ENCODE measurements at regions not wholly inside any gene's neighbourhood (a gene's known extent, or its start where the extent isn't known, plus 50 kb on each side); places are given as distances from the start of the nearest gene placed in this dataset.

DNA sequence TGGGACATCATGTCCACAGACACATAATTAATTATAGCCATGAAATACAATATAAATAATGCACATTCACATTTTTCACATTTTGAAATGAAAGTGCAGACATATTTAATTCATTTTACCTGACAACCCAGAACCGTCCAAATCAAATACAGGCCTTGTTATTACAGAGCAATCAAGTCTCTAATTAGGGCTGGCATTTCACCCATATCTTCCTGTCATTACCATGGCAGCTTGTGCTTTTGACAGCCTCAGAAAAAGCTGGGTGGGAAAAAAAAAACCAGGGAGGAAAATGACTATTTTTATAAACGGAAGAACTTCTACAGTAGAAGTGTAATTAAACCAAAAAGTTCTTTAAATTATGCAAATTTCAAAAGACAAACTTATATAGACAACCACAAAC lies 436.4 kb downstream of the FBXO15 start:
- no peak overlapping the region for H3K4me3 Mint-ChIP-seq
- no peaks in the 10 kb centered on the region for H3K36me3 Mint-ChIP-seq
- H3K27me3 Mint-ChIP-seq (ENCODE audit: low read depth), result no peaks in the 10 kb centered on the region
- TF ChIP-seq, protein P1, sequence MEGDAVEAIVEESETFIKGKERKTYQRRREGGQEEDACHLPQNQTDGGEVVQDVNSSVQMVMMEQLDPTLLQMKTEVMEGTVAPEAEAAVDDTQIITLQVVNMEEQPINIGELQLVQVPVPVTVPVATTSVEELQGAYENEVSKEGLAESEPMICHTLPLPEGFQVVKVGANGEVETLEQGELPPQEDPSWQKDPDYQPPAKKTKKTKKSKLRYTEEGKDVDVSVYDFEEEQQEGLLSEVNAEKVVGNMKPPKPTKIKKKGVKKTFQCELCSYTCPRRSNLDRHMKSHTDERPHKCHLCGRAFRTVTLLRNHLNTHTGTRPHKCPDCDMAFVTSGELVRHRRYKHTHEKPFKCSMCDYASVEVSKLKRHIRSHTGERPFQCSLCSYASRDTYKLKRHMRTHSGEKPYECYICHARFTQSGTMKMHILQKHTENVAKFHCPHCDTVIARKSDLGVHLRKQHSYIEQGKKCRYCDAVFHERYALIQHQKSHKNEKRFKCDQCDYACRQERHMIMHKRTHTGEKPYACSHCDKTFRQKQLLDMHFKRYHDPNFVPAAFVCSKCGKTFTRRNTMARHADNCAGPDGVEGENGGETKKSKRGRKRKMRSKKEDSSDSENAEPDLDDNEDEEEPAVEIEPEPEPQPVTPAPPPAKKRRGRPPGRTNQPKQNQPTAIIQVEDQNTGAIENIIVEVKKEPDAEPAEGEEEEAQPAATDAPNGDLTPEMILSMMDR (IDR thresholded peaks at IDR 0.05; ENCODE audit: unreplicated experiment), result no peak
- H3K9me3 Mint-ChIP-seq, result peaks cover 6% of the 10 kb centered on the region
- no peak overlapping the region for H3K27ac Mint-ChIP-seq
- H3K4me1 Mint-ChIP-seq, result no peaks in the 10 kb centered on the region
- DNase-seq (ENCODE audit: low spot score in 2 of 2, unreplicated experiment in 2 of 2), result no peak

GRCh38 chr18:73708591-73708990 lies 439.0 kb downstream of the FBXO15 start:
- Mint-ChIP-seq H3K27me3 (ENCODE audit: low read depth) (no peaks in the 10 kb centered on the region), H3K9me3 (peaks cover 6% of the 10 kb centered on the region), H3K4me3 (no peak overlapping the region), H3K27ac (no peak overlapping the region), H3K36me3 (no peaks in the 10 kb centered on the region), H3K4me1 (no peaks in the 10 kb centered on the region)
- TF ChIP-seq, protein P1 (IDR thresholded peaks at IDR 0.05; ENCODE audit: unreplicated experiment), result no peak
- no peak for DNase-seq (ENCODE audit: low spot score in 2 of 2, unreplicated experiment in 2 of 2)

- Mint-ChIP-seq H3K27me3 (ENCODE audit: low read depth) (no peaks in the 10 kb centered on the region), H3K36me3 (no peaks in the 10 kb centered on the region), H3K27ac (no peak overlapping the region), H3K4me3 (no peak overlapping the region), H3K4me1 (no peaks in the 10 kb centered on the region), H3K9me3 (peaks cover 6% of the 10 kb centered on the region)
- no peak for DNase-seq (ENCODE audit: low spot score in 2 of 2, unreplicated experiment in 2 of 2)
- TF ChIP-seq, protein P1 (IDR thresholded peaks at IDR 0.05; ENCODE audit: unreplicated experiment), result no peak
Observed at GRCh38 chr18:73707035-73707434, 440.6 kb downstream of the FBXO15 start.

GRCh38 chr18:73697353-73697752 lies 450.3 kb downstream of the FBXO15 start:
- H3K27ac Mint-ChIP-seq, result no peak overlapping the region
- H3K36me3 Mint-ChIP-seq, result no peaks in the 10 kb centered on the region
- DNase-seq (ENCODE audit: low spot score in 2 of 2, unreplicated experiment in 2 of 2), result no peak
- H3K4me1 Mint-ChIP-seq, result no peaks in the 10 kb centered on the region
- no peaks in the 10 kb centered on the region for H3K27me3 Mint-ChIP-seq (ENCODE audit: low read depth)
- peaks cover 23% of the 10 kb centered on the region for H3K9me3 Mint-ChIP-seq
- TF ChIP-seq, protein P1 (IDR thresholded peaks at IDR 0.05; ENCODE audit: unreplicated experiment), result no peak
- H3K4me3 Mint-ChIP-seq, result no peak overlapping the region

GRCh38 chr18:73696698-73697097 lies 450.9 kb downstream of the FBXO15 start:
- Mint-ChIP-seq H3K4me3 (no peak overlapping the region), H3K4me1 (no peaks in the 10 kb centered on the region), H3K36me3 (no peaks in the 10 kb centered on the region), H3K9me3 (peaks cover 23% of the 10 kb centered on the region), H3K27ac (no peak overlapping the region), H3K27me3 (ENCODE audit: low read depth) (no peaks in the 10 kb centered on the region)
- TF ChIP-seq, protein P1 (IDR thresholded peaks at IDR 0.05; ENCODE audit: unreplicated experiment), result no peak
- no peak for DNase-seq (ENCODE audit: low spot score in 2 of 2, unreplicated experiment in 2 of 2)

DNA sequence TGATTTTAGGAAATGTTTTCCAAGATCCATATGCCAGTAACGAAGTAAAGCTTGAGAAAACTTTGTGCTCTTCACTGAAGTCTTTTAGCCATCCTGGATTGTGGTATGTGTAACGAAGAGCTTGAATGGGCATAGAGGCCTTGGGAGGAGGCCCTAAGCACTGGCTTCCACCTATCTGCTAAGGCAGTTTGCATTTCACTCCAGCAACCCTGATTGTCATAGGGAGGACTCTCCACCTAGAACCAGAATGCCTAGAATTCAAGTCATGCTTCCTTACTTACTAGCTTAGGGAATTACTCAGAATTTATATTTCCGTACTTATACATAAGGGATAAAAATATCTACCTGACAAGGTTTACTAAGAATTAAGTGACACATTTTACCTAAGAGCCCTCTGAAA lies 451.5 kb downstream of the FBXO15 start:
- TF ChIP-seq, protein P1 (IDR thresholded peaks at IDR 0.05; ENCODE audit: unreplicated experiment), result no peak
- Mint-ChIP-seq H3K36me3 (no peaks in the 10 kb centered on the region), H3K4me3 (no peak overlapping the region), H3K4me1 (peaks cover under 1% of the 10 kb centered on the region), H3K27me3 (ENCODE audit: low read depth) (no peaks in the 10 kb centered on the region), H3K9me3 (peaks cover 23% of the 10 kb centered on the region), H3K27ac (no peak overlapping the region)
- no peak for DNase-seq (ENCODE audit: low spot score in 2 of 2, unreplicated experiment in 2 of 2)
